ENCODE measurements at regions not wholly inside any gene's neighbourhood (a gene's known extent, or its start where the extent isn't known, plus 50 kb on each side); places are given as distances from the start of the nearest gene placed in this dataset.

DNA sequence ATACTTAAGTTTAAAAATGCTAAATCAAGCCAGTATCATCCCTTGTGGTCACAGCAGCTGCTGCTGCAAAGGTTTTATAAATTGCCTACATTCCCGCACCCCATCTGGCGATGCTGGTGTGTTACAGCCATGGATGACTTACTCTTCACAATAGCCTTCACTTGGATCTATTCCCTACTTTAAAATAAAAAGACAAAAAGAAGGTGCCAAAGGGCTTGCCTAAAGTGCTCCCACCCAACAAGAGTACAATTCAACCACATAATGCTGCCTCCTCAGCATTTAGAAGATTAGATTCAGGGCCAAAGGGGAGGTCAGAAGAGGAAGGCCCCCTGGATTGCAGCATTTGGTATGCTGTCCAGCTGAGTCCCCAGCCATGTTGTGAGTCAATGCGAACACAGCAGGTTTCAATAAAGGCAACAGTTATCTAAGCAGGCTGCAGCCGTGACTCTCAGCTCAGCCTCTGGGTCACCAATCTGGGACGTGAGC, 176.1 kb downstream of the DAD1 start:
- H3K27me3 ChIP-seq (ENCODE audit: insufficient read depth, low read length): peaks cover 14% of the 10 kb centered on the region
- H2AFZ ChIP-seq (ENCODE audit: low read length): no peak overlapping the region
- H3K36me3 ChIP-seq (ENCODE audit: insufficient read depth, low read length): no peaks in the 10 kb centered on the region
- TF ChIP-seq, protein P1, sequence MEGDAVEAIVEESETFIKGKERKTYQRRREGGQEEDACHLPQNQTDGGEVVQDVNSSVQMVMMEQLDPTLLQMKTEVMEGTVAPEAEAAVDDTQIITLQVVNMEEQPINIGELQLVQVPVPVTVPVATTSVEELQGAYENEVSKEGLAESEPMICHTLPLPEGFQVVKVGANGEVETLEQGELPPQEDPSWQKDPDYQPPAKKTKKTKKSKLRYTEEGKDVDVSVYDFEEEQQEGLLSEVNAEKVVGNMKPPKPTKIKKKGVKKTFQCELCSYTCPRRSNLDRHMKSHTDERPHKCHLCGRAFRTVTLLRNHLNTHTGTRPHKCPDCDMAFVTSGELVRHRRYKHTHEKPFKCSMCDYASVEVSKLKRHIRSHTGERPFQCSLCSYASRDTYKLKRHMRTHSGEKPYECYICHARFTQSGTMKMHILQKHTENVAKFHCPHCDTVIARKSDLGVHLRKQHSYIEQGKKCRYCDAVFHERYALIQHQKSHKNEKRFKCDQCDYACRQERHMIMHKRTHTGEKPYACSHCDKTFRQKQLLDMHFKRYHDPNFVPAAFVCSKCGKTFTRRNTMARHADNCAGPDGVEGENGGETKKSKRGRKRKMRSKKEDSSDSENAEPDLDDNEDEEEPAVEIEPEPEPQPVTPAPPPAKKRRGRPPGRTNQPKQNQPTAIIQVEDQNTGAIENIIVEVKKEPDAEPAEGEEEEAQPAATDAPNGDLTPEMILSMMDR (IDR thresholded peaks at IDR 0.05; ENCODE audit: extremely low read depth, low read depth, low read length): no peak
- H3K4me3 ChIP-seq (ENCODE audit: insufficient read depth, low read length): no peak overlapping the region
- no peaks in the 10 kb centered on the region for H4K20me1 ChIP-seq (ENCODE audit: insufficient read depth, low read length)
- H3K4me2 ChIP-seq (ENCODE audit: insufficient read depth, low read length): no peak overlapping the region
- H3K27ac ChIP-seq (ENCODE audit: low read depth, low read length): no peak overlapping the region
- H3K9me3 ChIP-seq (ENCODE audit: low read depth, low read length): no peaks in the 10 kb centered on the region
- no peaks in the 10 kb centered on the region for H3K4me1 ChIP-seq (ENCODE audit: insufficient read depth, low read length)
- DNase-seq (ENCODE audit: insufficient read length, low spot score, missing footprints): no peak
- no peaks in the 10 kb centered on the region for H3K79me2 ChIP-seq (ENCODE audit: insufficient read depth, low read length)

DNA sequence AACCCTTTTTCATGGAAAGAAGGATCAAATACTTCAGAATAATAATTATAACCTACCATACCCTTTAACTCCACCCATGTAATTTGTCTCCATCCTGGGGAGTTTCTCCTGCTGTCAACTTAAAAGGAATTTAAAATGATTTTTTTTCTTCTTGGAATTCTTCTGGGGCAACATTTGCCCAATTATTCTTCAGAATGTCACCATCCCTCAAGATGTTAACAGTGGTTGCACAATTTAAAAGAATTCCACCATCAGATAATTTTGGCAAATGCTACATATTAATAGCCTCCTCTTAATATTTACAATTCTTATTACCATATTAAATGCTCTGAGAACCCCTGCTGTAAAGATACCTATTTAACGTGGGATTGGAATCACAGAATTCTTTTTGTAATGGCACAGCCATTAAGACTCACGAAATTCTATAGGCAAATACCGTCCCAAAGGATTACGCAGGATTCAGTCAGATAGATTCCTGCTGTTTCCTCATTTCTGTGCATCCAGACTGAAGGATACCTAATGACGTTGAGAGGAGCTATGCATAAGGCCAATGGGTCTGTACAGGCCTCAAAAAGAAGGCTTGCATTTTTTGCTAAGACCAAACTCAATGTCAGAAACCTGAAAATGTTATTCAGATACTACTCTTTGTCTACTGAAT, 177.5 kb downstream of the DAD1 start:
- Histone ChIP-seq H2AFZ (ENCODE audit: low read length) (no peak overlapping the region), H4K20me1 (ENCODE audit: insufficient read depth, low read length) (no peaks in the 10 kb centered on the region), H3K27me3 (ENCODE audit: insufficient read depth, low read length) (peaks cover 6% of the 10 kb centered on the region), H3K27ac (ENCODE audit: low read depth, low read length) (no peak overlapping the region), H3K9me3 (ENCODE audit: low read depth, low read length) (no peaks in the 10 kb centered on the region), H3K4me3 (ENCODE audit: insufficient read depth, low read length) (no peak overlapping the region), H3K36me3 (ENCODE audit: insufficient read depth, low read length) (no peaks in the 10 kb centered on the region), H3K4me2 (ENCODE audit: insufficient read depth, low read length) (no peak overlapping the region), H3K79me2 (ENCODE audit: insufficient read depth, low read length) (no peaks in the 10 kb centered on the region), H3K4me1 (ENCODE audit: insufficient read depth, low read length) (no peaks in the 10 kb centered on the region)
- DNase-seq (ENCODE audit: insufficient read length, low spot score, missing footprints): no peak
- TF ChIP-seq, protein P1 (IDR thresholded peaks at IDR 0.05; ENCODE audit: extremely low read depth, low read depth, low read length): no peak

DNA sequence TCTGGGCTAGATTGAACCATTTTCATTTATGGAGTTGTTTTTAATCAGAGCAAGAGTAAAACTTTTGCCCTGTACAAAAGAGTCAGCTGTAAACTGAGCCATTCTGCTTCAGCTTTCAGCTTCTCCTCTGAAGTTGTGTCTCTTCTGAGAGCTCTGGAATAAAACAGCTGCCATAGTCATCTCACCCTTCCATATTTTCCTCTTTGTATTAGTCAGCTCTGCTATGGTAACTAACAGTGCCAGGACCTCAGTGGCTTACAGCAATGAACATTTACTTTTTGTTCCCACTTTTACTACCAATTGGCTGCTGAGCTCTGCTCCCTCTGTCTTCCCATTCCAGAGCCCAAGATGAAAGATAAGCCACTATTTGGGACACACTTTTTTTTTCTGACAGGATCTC, 178.5 kb downstream of the DAD1 start:
- peaks cover 6% of the 10 kb centered on the region for H3K27me3 ChIP-seq (ENCODE audit: insufficient read depth, low read length)
- TF ChIP-seq, protein P1 (IDR thresholded peaks at IDR 0.05; ENCODE audit: extremely low read depth, low read depth, low read length): no peak
- H3K9me3 ChIP-seq (ENCODE audit: low read depth, low read length): no peaks in the 10 kb centered on the region
- no peak overlapping the region for H3K27ac ChIP-seq (ENCODE audit: low read depth, low read length)
- no peak overlapping the region for H2AFZ ChIP-seq (ENCODE audit: low read length)
- peak overlapping the region; percentile 19 for H3K4me2 ChIP-seq (ENCODE audit: insufficient read depth, low read length)
- no peak overlapping the region for H3K4me3 ChIP-seq (ENCODE audit: insufficient read depth, low read length)
- no peaks in the 10 kb centered on the region for H3K4me1 ChIP-seq (ENCODE audit: insufficient read depth, low read length)
- no peaks in the 10 kb centered on the region for H3K36me3 ChIP-seq (ENCODE audit: insufficient read depth, low read length)
- no peaks in the 10 kb centered on the region for H4K20me1 ChIP-seq (ENCODE audit: insufficient read depth, low read length)
- DNase-seq (ENCODE audit: insufficient read length, low spot score, missing footprints): no peak
- no peaks in the 10 kb centered on the region for H3K79me2 ChIP-seq (ENCODE audit: insufficient read depth, low read length)

DNA sequence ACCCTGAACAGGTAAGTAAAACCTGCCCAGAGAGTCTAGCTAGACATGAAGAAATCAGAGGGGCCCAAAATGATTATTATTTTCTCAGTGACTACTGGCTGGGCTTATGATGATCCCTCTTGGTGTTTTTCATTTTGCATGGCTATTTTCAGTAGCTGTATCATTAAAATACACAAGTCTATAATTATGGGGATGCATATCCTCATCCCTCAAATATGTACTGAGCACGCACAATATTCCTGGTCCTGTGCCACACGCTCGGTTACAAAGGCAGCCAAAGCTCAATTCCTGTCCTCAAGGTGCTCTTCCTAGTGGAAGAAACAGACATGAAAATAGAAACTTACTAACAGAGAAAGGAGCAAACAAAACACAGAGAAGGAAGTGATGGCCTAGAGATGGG, 180.0 kb downstream of the DAD1 start:
- H2AFZ ChIP-seq (ENCODE audit: low read length): no peak overlapping the region
- no peak for DNase-seq (ENCODE audit: insufficient read length, low spot score, missing footprints)

More for the DNA sequence above, 180.0 kb downstream of the DAD1 start:
- Histone ChIP-seq H3K4me2 (ENCODE audit: insufficient read depth, low read length) (no peak overlapping the region), H3K4me1 (ENCODE audit: insufficient read depth, low read length) (no peaks in the 10 kb centered on the region), H3K27me3 (ENCODE audit: insufficient read depth, low read length) (peaks cover 6% of the 10 kb centered on the region), H3K9me3 (ENCODE audit: low read depth, low read length) (no peaks in the 10 kb centered on the region), H3K36me3 (ENCODE audit: insufficient read depth, low read length) (no peaks in the 10 kb centered on the region), H3K79me2 (ENCODE audit: insufficient read depth, low read length) (no peaks in the 10 kb centered on the region), H4K20me1 (ENCODE audit: insufficient read depth, low read length) (no peaks in the 10 kb centered on the region), H3K27ac (ENCODE audit: low read depth, low read length) (no peak overlapping the region), H3K4me3 (ENCODE audit: insufficient read depth, low read length) (no peak overlapping the region)
- TF ChIP-seq, protein P1 (IDR thresholded peaks at IDR 0.05; ENCODE audit: extremely low read depth, low read depth, low read length): no peak

Measured in osteoblast (primary cell).